SIG-M5 (cell line): ENCODE measurements at regions not wholly inside any gene's neighbourhood (a gene's known extent, or its start where the extent isn't known, plus 50 kb on each side); places are given as distances from the start of the nearest gene placed in this dataset.
"Not testable (repeated sequence)": the region's sequence is repeated elsewhere in the genome, so short reads cannot be mapped to it uniquely, and the experiment has no call there.

Experiments
- DNase-seq: peaks from one replicate; lab custom pipeline; 2025; lab: John Stamatoyannopoulos, UW

GRCh38 chr11:38438091-38438490, 1840.1 kb upstream of the RAG2 start:
- no peak for DNase-seq

GRCh38 chr11:38425578-38425977, 1827.5 kb upstream of the RAG2 start:
- DNase-seq, result no peak

GRCh38 chr11:38423042-38423441, 1825.0 kb upstream of the RAG2 start:
- DNase-seq, result no peak

GRCh38 chr11:38416141-38416540, 1818.1 kb upstream of the RAG2 start:
- no peak for DNase-seq

GRCh38 chr11:38411149-38411548, 1813.1 kb upstream of the RAG2 start:
- no peak for DNase-seq

- DNase-seq, result no peak
Observed at GRCh38 chr11:38402063-38402462, 1804.0 kb upstream of the RAG2 start.

GRCh38 chr11:38392176-38392575, 1794.1 kb upstream of the RAG2 start:
- no peak for DNase-seq

GRCh38 chr11:38384568-38384967, 1786.5 kb upstream of the RAG2 start:
- DNase-seq, result no peak

GRCh38 chr11:38365274-38365673, 1767.2 kb upstream of the RAG2 start:
- DNase-seq, result no peak

- no peak for DNase-seq
Observed at GRCh38 chr11:38356255-38356654, 1758.2 kb upstream of the RAG2 start.

- no peak for DNase-seq
Observed at GRCh38 chr11:38345286-38345685, 1747.2 kb upstream of the RAG2 start.

- not testable (repeated sequence) for DNase-seq
Observed at GRCh38 chr11:38341612-38342011, 1743.6 kb upstream of the RAG2 start.

- DNase-seq, result no peak
Observed at GRCh38 chr11:38339835-38340440, 1741.9 kb upstream of the RAG2 start.

- DNase-seq, result not testable (repeated sequence)
Observed at GRCh38 chr11:38338022-38338421, 1740.0 kb upstream of the RAG2 start.

GRCh38 chr11:38332046-38332445, 1734.0 kb upstream of the RAG2 start:
- no peak for DNase-seq

- no peak for DNase-seq
Observed at GRCh38 chr11:38330578-38330977, 1732.5 kb upstream of the RAG2 start.

GRCh38 chr11:38323961-38324761, 1726.1 kb upstream of the RAG2 start:
- no peak for DNase-seq

- no peak for DNase-seq
Observed at GRCh38 chr11:38315151-38315550, 1717.1 kb upstream of the RAG2 start.

GRCh38 chr11:38307455-38307854, 1709.4 kb upstream of the RAG2 start:
- DNase-seq, result no peak

GRCh38 chr11:38305682-38306081, 1707.6 kb upstream of the RAG2 start:
- no peak for DNase-seq

GRCh38 chr11:38304926-38305325, 1706.9 kb upstream of the RAG2 start:
- DNase-seq, result no peak

- DNase-seq, result no peak
Observed at GRCh38 chr11:38302564-38302963, 1704.5 kb upstream of the RAG2 start.

GRCh38 chr11:38300570-38300969, 1702.5 kb upstream of the RAG2 start:
- DNase-seq, result no peak
